H1 (cell line): ENCODE measurements at regions not wholly inside any gene's neighbourhood (a gene's known extent, or its start where the extent isn't known, plus 50 kb on each side); places are given as distances from the start of the nearest gene placed in this dataset.

ENCODE experiments used
- ASH2L ChIP-seq: fragments of 200-600, 300-600 bp; sonication (generic); IDR thresholded peaks from one replicate; pipeline ENCODE4 v1.7.1; 2017; ENCODE audit warnings: low read length
- BACH1 ChIP-seq: IDR thresholded peaks from 2 replicates; pipeline ENCODE4 v1.6.1; 2012; ENCODE audit warnings: low read length, improper control_type of control experiment
- HDAC2 ChIP-seq, 2 experiments: fragments of 300-600 bp in 1 of 2; sonication (generic) in 1 of 2; IDR thresholded peaks; 2 replicates each; pipeline ENCODE4 v1.6.1; 2011 to 2012; ENCODE audit warnings: low read depth in 2 of 2, low read length in 2 of 2, mild to moderate bottlenecking in 2 of 2, moderate library complexity in 2 of 2, borderline replicate concordance in 1 of 2, inconsistent platforms in 1 of 2
- JUND ChIP-seq: IDR thresholded peaks from 2 replicates; pipeline ENCODE4 v1.6.1; 2011; ENCODE audit warnings: mild to moderate bottlenecking, improper control_type of control experiment, low read length
- KDM4A ChIP-seq: IDR thresholded peaks from one replicate; pipeline ENCODE4 v1.7.1; 2012; ENCODE audit warnings: low read depth, mild to moderate bottlenecking, moderate library complexity, low read length, inconsistent platforms; ENCODE audit not compliant: severe bottlenecking
- PHF8 ChIP-seq: fragments of 200-600 bp; sonication (generic); conservative IDR thresholded peaks from 2 replicates; pipeline ENCODE4 v1.7.1; 2012; ENCODE audit warnings: low read depth, mild to moderate bottlenecking, inconsistent platforms, low read length, moderate library complexity
- RBBP5 ChIP-seq: IDR thresholded peaks from 2 replicates; pipeline ENCODE4 v1.7.1; 2012; ENCODE audit warnings: low read depth, mild to moderate bottlenecking, inconsistent platforms, low read length, moderate library complexity, borderline replicate concordance
- RNF2 ChIP-seq: fragments of 200-900, 300-1000 bp; sonication (generic); IDR thresholded peaks from 2 replicates; pipeline ENCODE4 v1.7.1; 2016; ENCODE audit warnings: borderline replicate concordance, low read depth, mild to moderate bottlenecking, antibody characterized with exemption, low read length; ENCODE audit not compliant: poor library complexity, severe bottlenecking; ENCODE audit errors: missing control alignments
- RXRA ChIP-seq: IDR thresholded peaks from 2 replicates; pipeline ENCODE4 v1.6.1; 2011; ENCODE audit warnings: low read depth, mild to moderate bottlenecking, low read length, moderate library complexity; ENCODE audit not compliant: insufficient read depth
- SIN3A ChIP-seq, 2 experiments: IDR thresholded peaks in 1 of 2; conservative IDR thresholded peaks in 1 of 2; 2 replicates each; pipeline ENCODE4 v1.6.1; 2011 to 2012; ENCODE audit warnings: low read length in 2 of 2, improper control_type of control experiment in 1 of 2, low read depth in 1 of 2, mild to moderate bottlenecking in 1 of 2
- YY1 ChIP-seq: IDR thresholded peaks from 2 replicates; pipeline ENCODE4 v1.6.1; 2011; ENCODE audit warnings: low read depth, mild to moderate bottlenecking, low read length
- TF ChIP-seq, protein P1 (sequence below): IDR thresholded peaks from 2 replicates; pipeline ENCODE4 v1.6.1; 2012; ENCODE audit warnings: inconsistent platforms

DNA sequence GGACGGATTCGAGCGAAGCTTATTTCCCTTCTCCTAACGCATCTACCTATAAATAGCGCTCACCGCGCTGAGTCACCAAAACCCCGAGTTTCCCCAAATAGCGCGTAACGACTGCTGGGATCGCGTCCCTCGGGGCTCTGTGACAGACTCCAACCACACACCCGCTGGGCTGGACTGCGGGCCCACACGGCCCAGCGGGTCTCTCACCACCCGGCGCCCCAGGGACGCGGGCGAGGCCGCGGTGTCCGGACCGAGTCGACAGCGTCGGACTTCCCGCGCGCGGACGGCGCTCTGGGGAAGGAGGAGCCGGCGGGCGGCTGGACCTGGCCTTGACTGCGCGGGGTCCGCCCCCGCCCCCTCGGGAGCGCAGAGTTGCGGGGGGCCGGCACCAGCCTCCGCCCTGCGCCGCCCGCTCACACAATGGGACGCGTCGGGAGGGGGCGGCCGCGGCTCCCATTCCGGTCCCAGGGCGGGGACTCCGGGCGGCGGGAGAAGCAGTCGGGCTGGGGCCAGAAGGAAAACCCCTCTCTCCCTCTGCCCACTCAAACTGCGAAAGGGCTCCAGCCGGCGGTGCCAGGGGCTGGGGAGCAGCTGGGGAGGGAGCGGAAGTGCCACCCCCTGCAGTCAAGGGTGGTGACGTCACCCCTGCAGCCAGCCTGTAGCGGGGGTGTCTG is 108.8 kb downstream of the KCNRG start (continued):
- TF ChIP-seq HDAC2 (IDR thresholded peaks at IDR 0.05; ENCODE audit: borderline replicate concordance in 1 of 2, low read depth in 2 of 2, low read length in 2 of 2), result peak in 1 of 2 experiments; percentile 50; a peak in 1 of 4 replicates
- TF ChIP-seq, protein P1, sequence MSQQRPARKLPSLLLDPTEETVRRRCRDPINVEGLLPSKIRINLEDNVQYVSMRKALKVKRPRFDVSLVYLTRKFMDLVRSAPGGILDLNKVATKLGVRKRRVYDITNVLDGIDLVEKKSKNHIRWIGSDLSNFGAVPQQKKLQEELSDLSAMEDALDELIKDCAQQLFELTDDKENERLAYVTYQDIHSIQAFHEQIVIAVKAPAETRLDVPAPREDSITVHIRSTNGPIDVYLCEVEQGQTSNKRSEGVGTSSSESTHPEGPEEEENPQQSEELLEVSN, result peak; percentile 9; the same call in 1 of the 2 replicates
- TF ChIP-seq SIN3A (conservative IDR thresholded peaks at IDR 0.05 in 1 of 2, IDR thresholded peaks at IDR 0.05 in 1 of 2; ENCODE audit: low read depth in 1 of 2, low read length in 2 of 2), result peak in 1 of 2 experiments; percentile 12; a peak in 1 of 4 replicates
- TF ChIP-seq JUND, result peak; percentile 95
- TF ChIP-seq KDM4A, result peak; percentile 88
- TF ChIP-seq RXRA, result no peak
- TF ChIP-seq PHF8, result peak; percentile 31
- TF ChIP-seq RBBP5, result peak; percentile 32
- peak; percentile 42 for TF ChIP-seq RNF2
- peak; percentile 81; the same call in 1 of the 2 replicates for TF ChIP-seq BACH1
- peak; percentile 65 for TF ChIP-seq ASH2L
- no peak; the same call in 1 of the 2 replicates for TF ChIP-seq YY1
- TF ChIP-seq, all 59 proteins: peak for 17
